ENCODE measurements at regions not wholly inside any gene's neighbourhood (a gene's known extent, or its start where the extent isn't known, plus 50 kb on each side); places are given as distances from the start of the nearest gene placed in this dataset.

DNA sequence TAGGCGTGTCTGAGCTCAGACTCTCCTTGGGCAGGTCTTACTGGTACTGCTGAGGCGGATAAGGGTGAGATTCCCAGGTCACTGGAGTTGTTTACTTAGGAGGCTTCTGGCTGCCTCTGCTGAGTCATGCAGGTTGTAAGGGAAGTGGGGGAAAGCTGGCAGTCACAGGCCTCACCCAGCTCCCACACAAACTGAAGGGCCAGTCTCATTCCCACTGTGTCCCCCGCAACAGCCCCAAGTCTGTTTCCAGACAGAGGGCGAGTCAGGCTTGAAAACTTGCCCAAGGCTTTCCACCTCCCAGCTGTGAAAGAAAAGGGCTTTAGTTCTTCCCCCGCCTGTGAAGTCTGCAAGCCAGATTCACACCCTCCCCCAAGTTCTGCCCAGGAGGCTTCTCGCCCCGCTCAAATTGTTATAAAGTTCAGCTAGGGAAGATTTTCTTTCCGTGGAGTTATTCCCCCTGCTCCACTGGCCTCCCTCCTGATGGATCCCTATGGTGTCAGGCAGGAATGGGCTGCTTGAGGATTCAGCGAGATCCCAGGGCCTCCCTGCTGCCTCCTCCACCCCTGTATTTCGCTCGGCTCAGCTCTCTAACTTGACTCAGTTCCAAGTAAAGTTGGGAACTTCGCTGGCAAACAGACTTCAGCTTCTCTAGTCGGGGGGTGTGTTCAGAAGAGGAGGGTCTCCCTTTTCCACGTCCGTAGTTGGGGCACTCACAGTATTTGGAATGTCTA, 248.6 kb downstream of the NR4A2 start:
- intact Hi-C loops (cut with DNase I) = no loop called here
- no peaks in the 10 kb centered on the region for H3K36me3 ChIP-seq
- H3K4me1 ChIP-seq = no peaks in the 10 kb centered on the region
- TF ChIP-seq POLR2A (IDR thresholded peaks at IDR 0.05) = no peak
- TF ChIP-seq, protein P1, sequence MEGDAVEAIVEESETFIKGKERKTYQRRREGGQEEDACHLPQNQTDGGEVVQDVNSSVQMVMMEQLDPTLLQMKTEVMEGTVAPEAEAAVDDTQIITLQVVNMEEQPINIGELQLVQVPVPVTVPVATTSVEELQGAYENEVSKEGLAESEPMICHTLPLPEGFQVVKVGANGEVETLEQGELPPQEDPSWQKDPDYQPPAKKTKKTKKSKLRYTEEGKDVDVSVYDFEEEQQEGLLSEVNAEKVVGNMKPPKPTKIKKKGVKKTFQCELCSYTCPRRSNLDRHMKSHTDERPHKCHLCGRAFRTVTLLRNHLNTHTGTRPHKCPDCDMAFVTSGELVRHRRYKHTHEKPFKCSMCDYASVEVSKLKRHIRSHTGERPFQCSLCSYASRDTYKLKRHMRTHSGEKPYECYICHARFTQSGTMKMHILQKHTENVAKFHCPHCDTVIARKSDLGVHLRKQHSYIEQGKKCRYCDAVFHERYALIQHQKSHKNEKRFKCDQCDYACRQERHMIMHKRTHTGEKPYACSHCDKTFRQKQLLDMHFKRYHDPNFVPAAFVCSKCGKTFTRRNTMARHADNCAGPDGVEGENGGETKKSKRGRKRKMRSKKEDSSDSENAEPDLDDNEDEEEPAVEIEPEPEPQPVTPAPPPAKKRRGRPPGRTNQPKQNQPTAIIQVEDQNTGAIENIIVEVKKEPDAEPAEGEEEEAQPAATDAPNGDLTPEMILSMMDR (IDR thresholded peaks at IDR 0.05) = no peak
- no peak overlapping the region for H3K4me3 ChIP-seq
- ATAC-seq (no peak), DNase-seq (no peak)
- H3K27ac ChIP-seq = no peak overlapping the region
- H3K9me3 ChIP-seq = no peaks in the 10 kb centered on the region
- WGBS (ENCODE audit: insufficient coverage, low coverage, low lambda C conversion rate, missing lambda C conversion rate) = 81% methylated on average over 11 of the region's 15 CpGs
- H3K27me3 ChIP-seq = no peaks in the 10 kb centered on the region

DNA sequence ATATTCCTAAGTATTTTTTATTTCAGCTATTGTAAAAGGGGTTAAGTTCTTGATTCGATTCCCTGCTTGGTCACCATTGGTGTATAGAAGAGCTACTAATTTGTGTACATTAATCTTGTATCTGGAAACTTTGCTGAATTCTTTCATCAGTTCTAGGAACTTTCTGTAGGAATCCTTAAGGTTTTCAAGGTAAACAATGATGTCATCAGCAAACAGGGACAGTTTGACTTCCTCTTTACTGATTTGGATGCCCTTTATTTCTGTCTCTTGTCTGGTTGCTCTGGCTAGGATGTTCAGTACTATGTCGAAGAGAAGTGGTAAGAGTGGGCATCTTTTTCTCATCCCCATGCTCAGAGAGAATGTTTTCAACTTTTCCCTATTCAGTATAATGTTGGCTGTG, 252.7 kb downstream of the NR4A2 start:
- DNase-seq (no peak), ATAC-seq (no peak)
- intact Hi-C loops (cut with DNase I) = no loop called here
- H3K27me3 ChIP-seq = no peaks in the 10 kb centered on the region
- no peak for TF ChIP-seq POLR2A (IDR thresholded peaks at IDR 0.05)
- TF ChIP-seq, protein P1 (IDR thresholded peaks at IDR 0.05) = no peak
- WGBS (ENCODE audit: insufficient coverage, low coverage, low lambda C conversion rate, missing lambda C conversion rate) = 71% methylated on average over 2 of the region's 2 CpGs
- no peak overlapping the region for H3K27ac ChIP-seq
- H3K4me1 ChIP-seq = no peaks in the 10 kb centered on the region
- no peak overlapping the region for H3K4me3 ChIP-seq
- no peaks in the 10 kb centered on the region for H3K9me3 ChIP-seq
- no peaks in the 10 kb centered on the region for H3K36me3 ChIP-seq

DNA sequence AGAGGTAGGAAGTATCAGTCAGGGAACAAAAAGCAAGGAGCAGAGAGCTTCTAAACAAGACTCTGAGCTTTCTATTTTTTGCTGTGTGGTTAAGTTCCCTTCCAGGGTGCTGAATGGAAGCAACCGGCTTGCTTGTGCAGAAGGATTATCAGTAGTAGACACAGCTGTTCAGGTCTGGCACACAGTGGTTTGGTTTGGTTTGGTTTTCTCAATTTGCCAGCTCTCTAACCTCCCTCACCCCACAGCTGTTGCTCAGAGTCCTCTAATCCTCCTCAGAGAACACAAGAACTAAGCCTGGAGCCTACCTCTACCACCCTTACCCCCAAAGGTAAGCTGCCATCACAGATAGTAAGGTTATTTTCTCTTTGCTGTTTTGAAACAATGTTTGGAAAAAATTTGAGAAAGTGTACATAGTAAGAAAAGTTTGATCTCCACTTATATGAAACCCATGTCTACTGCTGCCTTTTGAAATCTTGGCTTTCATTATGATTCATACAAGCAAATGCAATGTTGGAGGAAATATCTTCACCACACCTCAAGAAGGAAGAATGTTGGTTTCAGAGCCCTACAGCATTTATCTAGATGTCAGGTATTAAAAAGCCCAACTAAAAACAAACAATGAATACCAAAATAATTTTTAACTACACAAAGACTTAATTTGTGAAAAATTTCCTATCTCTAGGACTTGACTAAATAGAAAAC, 255.3 kb downstream of the NR4A2 start:
- WGBS (ENCODE audit: insufficient coverage, low coverage, low lambda C conversion rate, missing lambda C conversion rate) = 60% methylated on average over 1 of the region's 1 CpG
- H3K4me1 ChIP-seq = no peaks in the 10 kb centered on the region
- DNase-seq (no peak), ATAC-seq (no peak)
- no peaks in the 10 kb centered on the region for H3K36me3 ChIP-seq
- H3K4me3 ChIP-seq = no peak overlapping the region
- intact Hi-C loops (cut with DNase I) = no loop called here
- no peak overlapping the region for H3K27ac ChIP-seq
- H3K27me3 ChIP-seq = no peaks in the 10 kb centered on the region
- TF ChIP-seq POLR2A (IDR thresholded peaks at IDR 0.05) = no peak
- TF ChIP-seq, protein P1 (IDR thresholded peaks at IDR 0.05) = no peak
- no peaks in the 10 kb centered on the region for H3K9me3 ChIP-seq

DNA sequence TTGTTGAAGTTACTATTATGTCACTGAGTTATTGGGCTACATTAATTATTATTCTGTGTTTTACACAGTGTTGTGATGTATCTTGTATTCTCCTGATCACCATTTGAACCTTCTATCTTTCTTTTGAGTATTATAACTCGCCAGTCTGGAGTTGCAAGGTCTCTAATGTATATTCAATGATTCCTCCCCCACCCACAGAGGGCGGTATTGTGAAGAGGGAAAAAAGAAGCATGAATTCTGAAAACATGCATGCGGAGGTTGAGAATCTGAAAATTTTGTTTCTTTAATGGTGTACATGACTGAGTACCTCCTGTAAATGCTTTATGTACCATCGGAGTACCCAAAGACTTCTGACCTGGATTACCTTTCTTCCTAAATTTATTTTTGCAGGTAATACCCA, 266.6 kb downstream of the NR4A2 start:
- Histone ChIP-seq H3K9me3 (no peaks in the 10 kb centered on the region), H3K4me1 (no peaks in the 10 kb centered on the region), H3K27ac (no peak overlapping the region), H3K27me3 (no peaks in the 10 kb centered on the region), H3K36me3 (no peaks in the 10 kb centered on the region), H3K4me3 (no peak overlapping the region)
- ATAC-seq (no peak), DNase-seq (no peak)
- TF ChIP-seq, protein P1 (IDR thresholded peaks at IDR 0.05) = peak in 3 of 4 donors; percentile 12 to 30 (median 21)
- no peak for TF ChIP-seq POLR2A (IDR thresholded peaks at IDR 0.05)
- 76% methylated on average over 4 of the region's 4 CpGs for WGBS (ENCODE audit: insufficient coverage, low coverage, low lambda C conversion rate, missing lambda C conversion rate)
- intact Hi-C loops (cut with DNase I) = no loop called here

Data from right lobe of liver (tissue), 6 donors.